Erythroblast (primary cell): ENCODE measurements at regions not wholly inside any gene's neighbourhood (a gene's known extent, or its start where the extent isn't known, plus 50 kb on each side); places are given as distances from the start of the nearest gene placed in this dataset.
A peak's percentile ranks its signal among the peaks of the same experiment; 100 is the strongest.
"Not testable (repeated sequence)": the region's sequence is repeated elsewhere in the genome, so short reads cannot be mapped to it uniquely, and the experiment has no call there.

Experiments
- DNase-seq, 2 experiments: peaks; one replicate each; lab custom pipeline; 2025; lab: John Stamatoyannopoulos, UW
- GATA1 ChIP-seq: IDR thresholded peaks from 2 replicates; pipeline ENCODE4 v1.6.1; 2011; ENCODE audit warnings: low read depth, mild to moderate bottlenecking, control low read depth, low read length, moderate library complexity
- POLR2A ChIP-seq: IDR thresholded peaks from 2 replicates; pipeline ENCODE4 v1.6.1; 2011; ENCODE audit warnings: mild to moderate bottlenecking, low read length

- TF ChIP-seq POLR2A = no peak
- TF ChIP-seq GATA1 = no peak
- no peak for DNase-seq
Measured at GRCh38 chr1:208332774-208333126, 88.6 kb upstream of the PLXNA2 start.

- DNase-seq = no peak
- no peak for TF ChIP-seq GATA1
- TF ChIP-seq POLR2A = no peak
Measured at GRCh38 chr1:208333676-208334075, 89.5 kb upstream of the PLXNA2 start.

GRCh38 chr1:208335371-208336136 is 91.4 kb upstream of the PLXNA2 start:
- no peak for DNase-seq
- TF ChIP-seq GATA1 (no peak), POLR2A (no peak)

- TF ChIP-seq GATA1 (no peak), POLR2A (no peak)
- no peak for DNase-seq
Measured at GRCh38 chr1:208336137-208336518, 91.9 kb upstream of the PLXNA2 start.

GRCh38 chr1:208339911-208340310 is 95.7 kb upstream of the PLXNA2 start:
- no peak for DNase-seq
- TF ChIP-seq POLR2A (no peak), GATA1 (no peak)

GRCh38 chr1:208343226-208343625 is 99.0 kb upstream of the PLXNA2 start:
- TF ChIP-seq POLR2A (no peak), GATA1 (no peak)
- no peak for DNase-seq

GRCh38 chr1:208344202-208344857 is 100.1 kb upstream of the PLXNA2 start:
- DNase-seq = no peak

GRCh38 chr1:208347191-208347590 is 103.0 kb upstream of the PLXNA2 start:
- DNase-seq = no peak
- no peak for TF ChIP-seq GATA1
- TF ChIP-seq POLR2A = no peak

More at GRCh38 chr1:208344202-208344857, 100.1 kb upstream of the PLXNA2 start:
- no peak for TF ChIP-seq GATA1
- no peak for TF ChIP-seq POLR2A

GRCh38 chr1:208349694-208350330 is 105.6 kb upstream of the PLXNA2 start:
- no peak for TF ChIP-seq POLR2A
- no peak for TF ChIP-seq GATA1
- no peak for DNase-seq

- no peak for DNase-seq
- TF ChIP-seq GATA1 = no peak
- TF ChIP-seq POLR2A = no peak
Measured at GRCh38 chr1:208350815-208351214, 106.6 kb upstream of the PLXNA2 start.

- TF ChIP-seq POLR2A (no peak), GATA1 (no peak)
Measured at GRCh38 chr1:208351838-208352237, 107.7 kb upstream of the PLXNA2 start.

GRCh38 chr1:208353797-208354196 is 109.6 kb upstream of the PLXNA2 start:
- not testable (repeated sequence) for DNase-seq

More at GRCh38 chr1:208351838-208352237, 107.7 kb upstream of the PLXNA2 start:
- DNase-seq = peak in 1 of 2 experiments; percentile 21

GRCh38 chr1:208357644-208358507 is 113.7 kb upstream of the PLXNA2 start:
- DNase-seq = no peak

More at GRCh38 chr1:208357644-208358507, 113.7 kb upstream of the PLXNA2 start:
- TF ChIP-seq GATA1 (no peak), POLR2A (no peak)
